NCI-H2029 treated with DMSO at 0.1 percent for 48 hours (cell line): ENCODE measurements at regions not wholly inside any gene's neighbourhood (a gene's known extent, or its start where the extent isn't known, plus 50 kb on each side); places are given as distances from the start of the nearest gene placed in this dataset.
A peak's percentile ranks its signal among the peaks of the same experiment; 100 is the strongest.

Source experiments
- DNase-seq: peaks from one replicate; lab custom pipeline; 2025; lab: John Stamatoyannopoulos, UW

DNA sequence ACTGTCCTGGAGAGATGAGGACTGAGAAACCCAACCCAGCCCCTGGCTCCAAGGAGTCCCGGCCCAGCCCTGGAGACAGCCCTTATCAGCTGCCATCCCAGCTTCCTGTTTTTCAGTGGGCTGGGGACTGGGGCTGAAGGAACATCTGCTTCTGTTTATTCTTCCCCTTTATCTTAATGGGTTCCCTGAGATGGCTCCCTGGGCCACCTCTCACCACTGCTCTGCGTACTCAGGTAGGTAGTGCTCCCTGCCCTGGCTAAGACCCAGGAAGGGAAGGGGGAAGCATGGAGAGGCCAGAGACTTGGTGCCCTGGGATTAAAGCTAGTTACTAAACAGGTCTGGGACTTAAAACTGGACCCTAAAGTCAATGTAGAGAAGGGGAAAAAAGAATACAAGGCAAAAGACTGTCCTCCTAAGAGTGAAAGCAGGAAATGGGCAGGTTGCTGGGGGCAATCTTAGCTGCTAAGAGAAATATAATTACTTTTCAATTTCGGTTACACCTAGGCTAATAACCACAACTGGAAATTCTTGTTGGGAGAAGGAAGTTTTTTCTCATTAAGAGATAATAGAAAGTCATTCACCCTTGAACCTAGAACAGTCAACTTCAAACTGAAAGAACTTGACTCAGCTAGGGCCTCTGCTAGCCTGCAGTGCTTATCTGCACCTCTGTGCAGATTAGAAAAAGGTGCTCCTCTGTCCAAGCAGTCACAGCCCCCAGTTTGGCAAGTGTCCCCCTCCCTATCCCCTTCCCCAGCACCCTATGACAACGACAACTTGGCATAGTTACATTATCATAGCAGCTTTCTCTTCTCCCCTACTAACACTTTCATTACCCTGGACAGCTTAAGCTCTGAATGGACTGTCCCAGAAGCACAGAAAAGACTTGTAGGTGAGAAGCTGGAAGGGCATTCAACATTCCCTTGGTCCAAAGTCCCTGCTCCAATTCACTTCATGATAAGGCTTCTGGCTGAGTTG is 65.6 kb upstream of the KDM7A start:
- DNase-seq = peak; percentile 37

GRCh38 chr7:140239653-140239935 is 62.8 kb upstream of the KDM7A start:
- DNase-seq = peak; percentile 74

DNA sequence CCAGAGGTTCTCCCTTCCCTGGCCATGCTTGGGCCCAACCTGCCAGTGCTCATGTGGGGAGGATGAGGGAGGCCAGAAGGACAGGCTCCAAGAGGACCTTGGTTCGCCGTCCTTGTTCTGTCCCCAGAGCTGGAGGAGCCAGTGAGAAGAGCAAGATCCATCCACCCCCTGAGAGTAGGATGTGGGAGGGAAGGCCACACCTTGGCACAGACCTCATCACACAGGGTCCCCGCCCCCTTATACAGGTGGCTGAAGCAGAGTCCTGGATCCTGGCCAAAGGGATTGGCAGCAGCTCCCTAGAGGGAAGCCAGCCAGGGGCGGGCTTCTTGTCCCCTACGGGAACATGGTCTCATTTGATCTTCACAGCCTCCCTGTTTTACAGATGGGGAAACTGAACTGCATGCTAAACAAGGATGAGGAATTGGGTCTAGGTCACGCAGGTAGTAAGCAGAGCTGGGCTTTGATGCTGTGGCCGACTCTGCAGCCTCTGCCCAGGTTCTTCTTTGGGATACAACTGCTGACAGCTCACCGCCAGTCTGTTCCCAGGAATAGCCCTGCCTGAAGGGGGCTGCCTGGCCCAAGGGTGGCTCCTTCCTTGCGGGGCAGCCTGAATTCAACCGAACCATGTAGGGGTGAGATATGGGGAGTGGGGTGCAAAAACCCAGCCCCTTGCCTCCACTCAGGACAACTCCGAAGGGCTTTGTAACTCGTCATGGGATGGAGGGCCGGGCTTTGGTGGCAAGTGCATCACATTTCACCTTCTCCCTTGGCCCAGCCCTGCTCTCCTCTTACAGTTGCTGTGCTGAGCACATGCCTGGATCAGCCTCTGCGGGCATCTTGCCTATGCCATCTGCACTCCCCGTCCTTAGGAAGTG is 62.2 kb upstream of the KDM7A start:
- peak; percentile 91 for DNase-seq

GRCh38 chr7:140237390-140237789 is 60.6 kb upstream of the KDM7A start:
- no peak for DNase-seq

- no peak for DNase-seq
These were observed 59.8 kb upstream of the KDM7A start for GRCh38 chr7:140236626-140237025.

GRCh38 chr7:140235114-140235513 is 58.3 kb upstream of the KDM7A start:
- DNase-seq = no peak

GRCh38 chr7:140232957-140233917 is 56.5 kb upstream of the KDM7A start:
- DNase-seq = no peak

- DNase-seq = peak; percentile 53
These were observed 55.1 kb upstream of the KDM7A start for GRCh38 chr7:140231771-140232491.

GRCh38 chr7:140230861-140231770 is 54.3 kb upstream of the KDM7A start:
- peak; percentile 54 for DNase-seq

DNA sequence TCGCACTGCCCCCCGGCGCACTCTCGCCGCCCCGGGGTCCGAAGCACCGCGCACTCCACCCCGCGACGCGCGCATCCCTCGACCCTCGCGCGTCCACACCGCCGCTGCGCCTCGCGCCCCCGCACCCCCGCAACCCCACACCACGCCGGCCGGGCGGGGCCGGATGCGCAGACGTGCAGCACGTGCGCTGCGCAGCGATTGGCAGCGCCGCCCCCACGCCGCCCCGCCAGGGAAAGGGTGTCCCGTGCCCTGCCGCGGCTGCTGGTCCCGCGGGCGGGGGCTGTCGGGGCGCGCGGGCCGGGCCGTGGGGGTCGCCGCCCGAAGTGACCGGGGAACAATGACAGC is 53.7 kb upstream of the KDM7A start:
- no peak for DNase-seq

DNA sequence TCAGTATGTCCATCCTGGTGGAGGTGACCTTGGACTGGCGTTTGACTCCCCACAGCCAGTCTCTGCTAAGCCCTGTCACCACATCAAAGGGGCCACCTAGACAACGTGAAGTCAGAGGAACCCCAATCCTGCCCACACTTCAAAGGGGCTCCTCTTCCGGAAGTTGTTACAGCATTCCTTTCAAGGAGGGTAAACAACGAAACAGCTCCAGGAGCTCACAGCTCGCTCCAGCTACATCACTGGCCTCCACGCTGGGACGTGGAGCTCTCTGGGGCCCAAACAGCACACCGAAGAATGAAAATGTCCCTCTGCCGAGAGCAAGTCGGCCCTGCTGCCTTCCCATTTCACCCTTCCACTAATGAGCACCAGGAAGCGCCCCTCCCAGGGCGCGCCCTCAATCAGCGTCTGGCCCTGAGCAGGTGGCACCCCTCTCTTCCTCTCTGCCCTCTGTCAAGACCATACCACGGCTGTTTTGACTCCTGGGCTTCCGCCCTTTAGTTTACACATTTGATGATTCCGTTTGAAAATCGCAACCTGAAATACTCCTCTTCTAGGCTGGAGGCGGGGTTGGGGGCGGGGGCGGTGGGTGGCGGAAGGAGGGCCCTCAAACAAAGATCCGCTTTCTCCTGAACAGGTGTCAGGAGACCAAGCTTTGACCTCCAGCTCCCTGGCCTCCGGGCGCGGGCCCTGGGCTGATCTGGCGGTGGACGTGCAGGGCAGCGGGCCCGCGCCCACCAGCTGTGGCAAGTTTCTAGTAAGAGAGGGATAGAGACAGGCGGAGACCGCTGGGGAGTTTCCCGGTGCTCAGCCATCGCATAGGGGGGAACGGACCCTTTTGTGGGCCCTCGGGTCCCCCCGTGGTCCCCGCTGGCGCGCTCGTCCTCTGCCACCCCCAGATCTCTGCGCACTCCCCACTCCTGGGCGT is 53.1 kb upstream of the KDM7A start:
- DNase-seq = no peak

GRCh38 chr7:140229101-140229525 is 52.3 kb upstream of the KDM7A start:
- DNase-seq = no peak
